GM12801 (cell line): ENCODE measurements at regions not wholly inside any gene's neighbourhood (a gene's known extent, or its start where the extent isn't known, plus 50 kb on each side); places are given as distances from the start of the nearest gene placed in this dataset.

Source experiments
- TF ChIP-seq, protein P1 (sequence below): IDR thresholded peaks from one replicate; pipeline ENCODE4 v1.5.1; 2011; ENCODE audit warnings: control low read depth; ENCODE audit not compliant: insufficient read length; ENCODE audit errors: extremely low read depth

DNA sequence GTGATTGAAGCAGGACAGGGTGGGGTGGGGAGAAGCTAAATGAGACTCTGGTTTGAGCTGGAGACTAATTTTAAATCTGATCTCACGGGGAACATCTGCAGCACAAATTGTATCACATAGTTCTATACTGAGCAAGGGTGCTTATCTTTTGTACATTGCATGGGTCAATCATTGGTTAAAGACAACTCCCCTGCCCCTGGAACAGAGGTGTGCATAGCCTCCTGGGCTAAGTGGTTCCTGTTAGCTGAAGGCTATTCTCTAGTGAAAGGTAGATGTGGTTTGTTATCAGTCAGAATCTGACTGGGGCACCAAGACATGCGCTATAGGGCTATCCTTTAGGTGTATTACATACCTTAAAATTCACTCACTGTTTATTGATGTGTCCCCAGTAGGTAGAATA lies 103.9 kb upstream of the KITLG start:
- TF ChIP-seq, protein P1, sequence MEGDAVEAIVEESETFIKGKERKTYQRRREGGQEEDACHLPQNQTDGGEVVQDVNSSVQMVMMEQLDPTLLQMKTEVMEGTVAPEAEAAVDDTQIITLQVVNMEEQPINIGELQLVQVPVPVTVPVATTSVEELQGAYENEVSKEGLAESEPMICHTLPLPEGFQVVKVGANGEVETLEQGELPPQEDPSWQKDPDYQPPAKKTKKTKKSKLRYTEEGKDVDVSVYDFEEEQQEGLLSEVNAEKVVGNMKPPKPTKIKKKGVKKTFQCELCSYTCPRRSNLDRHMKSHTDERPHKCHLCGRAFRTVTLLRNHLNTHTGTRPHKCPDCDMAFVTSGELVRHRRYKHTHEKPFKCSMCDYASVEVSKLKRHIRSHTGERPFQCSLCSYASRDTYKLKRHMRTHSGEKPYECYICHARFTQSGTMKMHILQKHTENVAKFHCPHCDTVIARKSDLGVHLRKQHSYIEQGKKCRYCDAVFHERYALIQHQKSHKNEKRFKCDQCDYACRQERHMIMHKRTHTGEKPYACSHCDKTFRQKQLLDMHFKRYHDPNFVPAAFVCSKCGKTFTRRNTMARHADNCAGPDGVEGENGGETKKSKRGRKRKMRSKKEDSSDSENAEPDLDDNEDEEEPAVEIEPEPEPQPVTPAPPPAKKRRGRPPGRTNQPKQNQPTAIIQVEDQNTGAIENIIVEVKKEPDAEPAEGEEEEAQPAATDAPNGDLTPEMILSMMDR = no peak

DNA sequence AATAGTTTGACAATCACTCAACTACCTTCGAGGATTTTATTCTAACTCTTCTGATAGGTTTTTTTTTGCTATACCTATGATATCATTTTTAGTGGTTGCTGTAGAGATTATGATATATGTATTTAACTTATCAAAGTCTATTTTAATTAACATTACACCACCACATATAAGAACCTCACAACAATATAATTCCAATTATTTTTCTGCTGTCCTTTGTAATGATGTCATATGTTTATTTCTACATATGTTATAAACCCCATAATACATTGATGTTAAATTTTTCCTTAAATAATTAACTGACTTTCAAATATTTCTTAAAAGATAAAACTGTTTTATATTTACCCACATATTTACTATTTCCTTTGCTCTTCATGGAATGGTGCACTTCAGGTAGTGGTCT lies 103.4 kb upstream of the KITLG start:
- TF ChIP-seq, protein P1 = no peak

DNA sequence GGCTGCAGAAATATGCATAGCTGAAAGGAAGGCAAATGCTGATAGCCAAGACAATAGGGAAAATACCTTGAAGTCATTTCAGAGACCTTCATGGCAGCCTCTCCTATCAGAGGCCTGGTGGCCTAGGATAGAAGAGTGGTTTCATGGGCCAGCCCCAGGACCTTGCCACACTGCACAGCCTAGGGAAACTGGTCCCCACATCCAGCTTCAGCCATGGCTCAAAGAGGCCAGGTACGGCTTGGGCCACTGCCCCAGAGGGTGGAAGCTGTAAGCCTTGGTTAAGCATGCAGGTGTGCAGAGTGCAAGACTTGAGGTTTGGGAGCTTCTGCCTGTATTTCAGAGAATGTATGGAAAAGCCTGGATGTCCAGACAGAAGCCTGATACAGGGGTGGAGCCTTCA lies 101.0 kb upstream of the KITLG start:
- TF ChIP-seq, protein P1 = no peak

DNA sequence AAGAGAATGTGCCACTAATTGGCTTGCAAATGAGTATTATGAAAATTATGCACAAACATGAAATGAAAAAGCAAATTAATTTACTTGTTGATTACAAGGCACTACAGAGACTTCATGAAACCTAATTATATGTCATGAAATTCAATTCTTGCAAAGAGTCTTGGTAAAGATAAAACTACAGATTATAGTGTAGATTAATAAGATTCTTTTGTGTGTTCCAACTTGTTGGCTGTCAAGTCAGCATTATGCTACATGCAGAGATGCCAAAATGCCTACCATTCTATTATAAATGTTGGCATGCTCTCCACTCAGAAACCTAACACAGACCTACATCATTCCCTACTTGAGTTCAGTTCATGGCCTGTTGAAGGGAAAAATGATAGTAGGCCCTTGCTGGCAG lies 97.2 kb upstream of the KITLG start:
- TF ChIP-seq, protein P1 = no peak

DNA sequence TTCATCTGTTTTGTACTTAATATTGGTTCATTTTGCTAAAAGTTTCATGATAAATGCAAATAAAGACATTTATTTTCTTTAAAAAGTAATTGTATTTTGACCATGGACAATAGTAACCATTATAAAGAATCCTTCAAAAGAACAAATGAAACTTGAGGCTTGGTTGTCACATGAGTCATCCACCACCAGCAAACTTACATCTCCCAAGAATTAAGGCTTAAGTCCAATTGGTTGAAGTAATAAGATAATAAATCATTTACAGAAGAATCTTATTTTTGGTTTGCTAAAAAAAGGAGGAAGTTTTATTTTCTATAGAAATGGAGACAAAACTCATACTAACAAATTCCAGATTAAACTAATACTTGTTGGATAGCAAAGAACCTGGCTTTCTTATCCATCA lies 84.8 kb upstream of the KITLG start:
- TF ChIP-seq, protein P1 = no peak

DNA sequence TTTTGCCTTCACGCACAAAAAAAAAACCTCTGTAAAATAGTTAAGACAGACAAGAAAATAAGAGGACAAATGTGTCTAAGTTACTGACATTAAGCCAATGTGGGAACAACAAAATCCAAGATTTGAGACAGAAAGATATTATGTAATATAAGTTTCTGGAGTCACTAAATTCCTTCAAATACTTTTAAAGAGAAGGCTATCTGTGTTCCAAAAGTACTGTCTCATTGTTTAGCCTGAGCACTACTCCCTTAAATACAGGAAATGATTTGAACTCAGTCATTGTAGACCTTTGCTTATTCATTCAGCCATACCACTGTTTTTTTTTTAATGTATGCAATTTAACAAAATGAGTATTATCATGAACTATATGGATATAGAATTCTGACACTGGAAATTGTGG lies 82.7 kb upstream of the KITLG start:
- TF ChIP-seq, protein P1 = no peak

DNA sequence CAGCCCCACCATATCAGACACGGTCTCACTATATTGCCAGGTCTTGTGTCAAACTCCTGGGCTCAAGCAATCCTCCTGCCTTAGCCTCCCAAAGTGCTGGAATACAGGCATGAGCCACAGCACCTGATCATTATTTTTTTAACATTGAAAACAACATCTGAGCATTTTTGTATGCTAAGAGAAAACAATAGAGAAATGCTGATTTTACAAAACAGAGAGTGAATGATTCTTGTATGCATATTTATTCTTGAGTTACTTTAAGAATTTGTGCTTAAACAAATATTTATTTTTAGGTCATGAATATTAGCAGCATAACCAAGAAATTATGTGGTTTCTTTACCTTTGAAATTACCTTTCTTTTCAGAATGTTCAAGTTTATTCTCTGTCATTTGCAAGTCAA lies 81.8 kb upstream of the KITLG start:
- TF ChIP-seq, protein P1 = no peak

DNA sequence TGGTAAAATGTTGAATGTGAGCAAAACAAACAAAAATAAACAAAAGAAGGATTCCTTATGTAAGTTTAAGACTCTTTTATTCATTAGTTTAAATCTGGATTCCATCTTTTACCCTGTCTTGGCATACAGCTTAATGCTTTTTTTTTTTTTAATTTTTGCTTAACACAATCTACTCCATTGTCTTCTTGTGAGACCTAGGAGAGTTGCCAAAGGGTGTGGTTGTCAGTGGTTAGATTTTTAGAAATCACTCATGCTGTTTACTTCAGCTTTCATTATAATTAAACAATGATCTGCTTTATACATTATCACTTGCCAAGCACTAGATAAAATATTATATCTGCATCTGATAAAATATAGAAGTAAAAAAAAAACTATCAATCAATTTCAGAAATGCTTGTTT lies 77.7 kb upstream of the KITLG start:
- TF ChIP-seq, protein P1 = no peak
